ENCODE measurements at regions not wholly inside any gene's neighbourhood (a gene's known extent, or its start where the extent isn't known, plus 50 kb on each side); places are given as distances from the start of the nearest gene placed in this dataset.

DNA sequence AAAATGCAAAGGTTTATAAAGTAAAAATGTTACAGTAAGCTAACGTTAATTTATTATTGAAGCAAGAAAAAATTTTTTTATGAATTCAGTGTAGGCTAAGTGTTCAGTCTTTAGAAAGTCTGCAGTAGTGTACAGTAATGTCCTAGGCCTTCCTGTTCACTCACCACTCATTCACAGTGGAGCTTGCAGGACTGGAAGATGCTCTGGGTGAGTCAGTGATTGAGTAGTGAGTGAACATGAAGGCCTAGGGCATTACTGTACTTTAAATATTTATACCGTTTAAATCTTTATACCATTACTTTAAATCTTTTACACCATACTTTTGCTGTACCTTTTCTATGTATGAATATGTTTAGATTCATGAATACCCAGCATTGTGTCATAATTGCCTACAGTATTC lies 120.3 kb upstream of the SLC38A4 start:
- ChIA-PET POLR2A (no interaction called here), CTCF (no interaction called here)
- DNase-seq (ENCODE audit: extremely low spot score): no peak
- TF ChIP-seq, protein P1, sequence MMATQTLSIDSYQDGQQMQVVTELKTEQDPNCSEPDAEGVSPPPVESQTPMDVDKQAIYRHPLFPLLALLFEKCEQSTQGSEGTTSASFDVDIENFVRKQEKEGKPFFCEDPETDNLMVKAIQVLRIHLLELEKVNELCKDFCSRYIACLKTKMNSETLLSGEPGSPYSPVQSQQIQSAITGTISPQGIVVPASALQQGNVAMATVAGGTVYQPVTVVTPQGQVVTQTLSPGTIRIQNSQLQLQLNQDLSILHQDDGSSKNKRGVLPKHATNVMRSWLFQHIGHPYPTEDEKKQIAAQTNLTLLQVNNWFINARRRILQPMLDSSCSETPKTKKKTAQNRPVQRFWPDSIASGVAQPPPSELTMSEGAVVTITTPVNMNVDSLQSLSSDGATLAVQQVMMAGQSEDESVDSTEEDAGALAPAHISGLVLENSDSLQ (IDR thresholded peaks at IDR 0.05): no peak
- TF ChIP-seq SP1 (IDR thresholded peaks at IDR 0.05): no peak
- TF ChIP-seq TARDBP (IDR thresholded peaks at IDR 0.05): no peak
- TF ChIP-seq BHLHE40 (IDR thresholded peaks at IDR 0.05; ENCODE audit: borderline replicate concordance): no peak
- TF ChIP-seq CTBP1 (IDR thresholded peaks at IDR 0.05; ENCODE audit: borderline replicate concordance): no peak
- TF ChIP-seq ARNT (IDR thresholded peaks at IDR 0.05): no peak
- TF ChIP-seq L3MBTL2 (conservative IDR thresholded peaks at IDR 0.05): no peak
- no peak for TF ChIP-seq FOXA1 (IDR thresholded peaks at IDR 0.05)
- no peak for TF ChIP-seq FOXK2 (IDR thresholded peaks at IDR 0.05)
- no peak for TF ChIP-seq FOXM1 (IDR thresholded peaks at IDR 0.05; ENCODE audit: borderline replicate concordance)
- TF ChIP-seq LEF1 (IDR thresholded peaks at IDR 0.05; ENCODE audit: borderline replicate concordance): no peak
- TF ChIP-seq NFRKB (IDR thresholded peaks at IDR 0.05): no peak
- no peak for TF ChIP-seq ZNF384 (IDR thresholded peaks at IDR 0.05)
- TF ChIP-seq HDGF (IDR thresholded peaks at IDR 0.05; ENCODE audit: borderline replicate concordance): no peak
- TF ChIP-seq SUZ12 (IDR thresholded peaks at IDR 0.05): no peak
- TF ChIP-seq ELF4 (IDR thresholded peaks at IDR 0.05): no peak

DNA sequence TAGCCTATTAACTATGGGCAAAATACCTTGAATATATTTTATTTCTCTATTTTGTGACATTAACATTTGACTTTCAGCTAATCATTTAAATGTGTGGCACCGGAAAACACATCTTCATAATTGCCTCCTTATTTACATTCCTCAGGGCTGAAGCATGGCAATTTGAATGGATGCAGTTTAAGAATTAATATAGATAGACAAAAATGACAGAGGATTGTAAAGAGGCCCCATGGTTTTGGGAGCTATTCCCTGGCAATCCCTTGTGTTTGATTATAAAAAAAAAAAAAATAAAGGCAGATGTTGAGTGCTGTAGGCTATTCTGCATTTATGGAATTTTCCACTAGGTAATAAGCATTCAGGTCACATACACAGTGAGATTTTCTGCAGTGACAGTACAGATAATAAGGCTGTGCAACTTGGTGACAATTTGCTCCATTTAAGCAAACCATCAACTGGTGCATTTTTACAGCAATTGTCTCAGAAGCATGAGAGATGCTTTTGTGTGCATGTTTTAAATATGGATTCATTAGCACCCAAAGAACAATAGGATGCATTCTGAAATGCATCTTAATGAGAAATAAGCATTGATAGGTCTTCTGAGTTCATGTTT lies 123.2 kb upstream of the SLC38A4 start:
- ChIA-PET POLR2A (no interaction called here), CTCF (no interaction called here)
- TF ChIP-seq CTBP1 (IDR thresholded peaks at IDR 0.05; ENCODE audit: borderline replicate concordance) (no peak), BHLHE40 (IDR thresholded peaks at IDR 0.05; ENCODE audit: borderline replicate concordance) (no peak), SP1 (IDR thresholded peaks at IDR 0.05) (no peak), FOXK2 (IDR thresholded peaks at IDR 0.05) (no peak), ELF4 (IDR thresholded peaks at IDR 0.05) (no peak), NFRKB (IDR thresholded peaks at IDR 0.05) (no peak), L3MBTL2 (conservative IDR thresholded peaks at IDR 0.05) (no peak), ZNF384 (IDR thresholded peaks at IDR 0.05) (no peak), FOXA1 (IDR thresholded peaks at IDR 0.05) (no peak), TARDBP (IDR thresholded peaks at IDR 0.05) (no peak), FOXM1 (IDR thresholded peaks at IDR 0.05; ENCODE audit: borderline replicate concordance) (no peak)
- TF ChIP-seq, protein P1 (IDR thresholded peaks at IDR 0.05): no peak
- DNase-seq (ENCODE audit: extremely low spot score): no peak

- POLR2A ChIA-PET: no interaction called here
- CTCF ChIA-PET: no interaction called here
- DNase-seq (ENCODE audit: extremely low spot score): no peak
- TF ChIP-seq FOXA1 (IDR thresholded peaks at IDR 0.05) (no peak), LEF1 (IDR thresholded peaks at IDR 0.05; ENCODE audit: borderline replicate concordance) (no peak), SUZ12 (IDR thresholded peaks at IDR 0.05) (no peak), ZNF384 (IDR thresholded peaks at IDR 0.05) (no peak), NFRKB (IDR thresholded peaks at IDR 0.05) (no peak), ARNT (IDR thresholded peaks at IDR 0.05) (no peak), FOXK2 (IDR thresholded peaks at IDR 0.05) (no peak), SP1 (IDR thresholded peaks at IDR 0.05) (no peak), FOXM1 (IDR thresholded peaks at IDR 0.05; ENCODE audit: borderline replicate concordance) (no peak), HDGF (IDR thresholded peaks at IDR 0.05; ENCODE audit: borderline replicate concordance) (no peak), BHLHE40 (IDR thresholded peaks at IDR 0.05; ENCODE audit: borderline replicate concordance) (no peak), ELF4 (IDR thresholded peaks at IDR 0.05) (no peak), TARDBP (IDR thresholded peaks at IDR 0.05) (no peak), CTBP1 (IDR thresholded peaks at IDR 0.05; ENCODE audit: borderline replicate concordance) (no peak), L3MBTL2 (conservative IDR thresholded peaks at IDR 0.05) (no peak)
- TF ChIP-seq, protein P1 (IDR thresholded peaks at IDR 0.05): no peak
Observed at GRCh38 chr12:46950094-46950493, 124.3 kb upstream of the SLC38A4 start.

DNA sequence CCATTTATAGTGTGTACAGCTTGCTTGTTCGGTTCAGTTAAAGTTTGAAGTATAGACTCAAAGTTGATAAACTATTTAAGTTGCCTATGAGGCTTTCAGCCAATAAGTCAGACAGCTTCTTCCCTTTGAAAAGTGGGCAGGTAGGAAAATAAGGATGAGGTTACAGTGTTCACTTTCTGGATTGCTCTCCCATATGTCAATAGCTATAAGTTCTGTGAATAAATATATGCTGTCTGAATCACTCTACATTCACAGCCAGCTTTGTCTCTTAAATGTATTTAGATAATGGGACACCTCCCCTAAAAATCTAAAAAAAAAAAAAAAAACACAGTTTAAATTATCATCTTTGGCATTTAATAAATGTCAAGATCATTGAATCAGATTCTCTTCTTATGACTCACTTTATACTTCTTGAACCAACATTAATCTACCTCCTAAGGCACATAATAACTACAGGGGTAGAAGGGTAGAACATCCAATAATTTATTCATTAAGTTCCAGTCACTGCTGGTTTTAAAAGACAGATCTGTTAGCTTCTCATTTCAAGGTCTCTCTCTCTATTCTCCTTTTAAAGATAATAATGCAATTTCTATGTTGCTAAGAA lies 126.4 kb upstream of the PCED1B start:
- ChIA-PET POLR2A (no interaction called here), CTCF (no interaction called here)
- no peak for DNase-seq (ENCODE audit: extremely low spot score)
- TF ChIP-seq FOXK2 (IDR thresholded peaks at IDR 0.05) (no peak), TARDBP (IDR thresholded peaks at IDR 0.05) (no peak), NFRKB (IDR thresholded peaks at IDR 0.05) (no peak), FOXM1 (IDR thresholded peaks at IDR 0.05; ENCODE audit: borderline replicate concordance) (no peak), FOXA1 (IDR thresholded peaks at IDR 0.05) (no peak), HDGF (IDR thresholded peaks at IDR 0.05; ENCODE audit: borderline replicate concordance) (no peak), ZNF384 (IDR thresholded peaks at IDR 0.05) (no peak)
- TF ChIP-seq, protein P1 (IDR thresholded peaks at IDR 0.05): no peak

- CTCF ChIA-PET: interaction anchor here (0.5 kb wide), 1 partner anchor 571 kb away, joined by 3 read pairs; no protein-coding TSS in a partner anchor
- POLR2A ChIA-PET: no interaction called here
- TF ChIP-seq ELF4 (IDR thresholded peaks at IDR 0.05) (no peak), HDGF (IDR thresholded peaks at IDR 0.05; ENCODE audit: borderline replicate concordance) (no peak), L3MBTL2 (conservative IDR thresholded peaks at IDR 0.05) (no peak), SUZ12 (IDR thresholded peaks at IDR 0.05) (no peak), FOXK2 (IDR thresholded peaks at IDR 0.05) (no peak)
- no peak for DNase-seq (ENCODE audit: extremely low spot score)
Observed at GRCh38 chr12:46956451-46957035, 122.9 kb upstream of the PCED1B start.

Measured in HEK293T (cell line).